H1 (cell line): ENCODE measurements at regions not wholly inside any gene's neighbourhood (a gene's known extent, or its start where the extent isn't known, plus 50 kb on each side); places are given as distances from the start of the nearest gene placed in this dataset.

ENCODE experiments used
- CTCF ChIA-PET: fragments of 300-600 bp; sonication (Branson Sonifier 250); formaldehyde crosslinking; loops from one replicate; lab custom pipeline; 2021; ENCODE audit not compliant: partially characterized antibody; lab: Charles Lee
- POLR2A ChIA-PET: fragments of 300-600 bp; sonication (Branson Sonifier 250); formaldehyde crosslinking; loops from one replicate; lab custom pipeline; 2021; ENCODE audit warnings: inconsistent platforms; ENCODE audit not compliant: partially characterized antibody; lab: Charles Lee
- DNase-seq, 2 experiments: peaks; one replicate each; pipeline versions ENCODE4 v3.0.0 to v3.0.0-alpha.2; 2010 to 2022; ENCODE audit warnings: low spot score in 2 of 2, low read depth in 1 of 2, mixed read lengths in 1 of 2
- FAIRE-seq: peaks from 2 replicates; lab custom pipeline; 2011; peaks lifted over from hg19 to GRCh38; lab: Jason Lieb, UNC
- H2AFZ ChIP-seq: 2 replicates; pipeline ENCODE4 v1.8.1; 2012; ENCODE audit warnings: low read length, inconsistent platforms
- H2AK5ac ChIP-seq: 2 replicates; pipeline ENCODE4 v1.6.1; 2013; ENCODE audit warnings: low read depth, low read length
- H2BK120ac ChIP-seq: replicated peaks from 2 replicates; pipeline ENCODE3; 2013; ENCODE audit warnings: low read depth, low read length, inconsistent platforms
- H2BK12ac ChIP-seq: 2 replicates; pipeline ENCODE4 v1.6.1; 2013; ENCODE audit warnings: low read depth, low read length
- H2BK15ac ChIP-seq: 2 replicates; pipeline ENCODE4 v1.6.1; 2013; ENCODE audit warnings: low read length
- H2BK20ac ChIP-seq: 2 replicates; pipeline ENCODE4 v1.6.1; 2013; ENCODE audit warnings: low read length
- H2BK5ac ChIP-seq: 2 replicates; pipeline ENCODE4 v1.6.1; 2013; ENCODE audit warnings: low read depth, low read length
- H3K14ac ChIP-seq: 2 replicates; pipeline ENCODE4 v1.6.1; 2013; ENCODE audit warnings: inconsistent platforms; ENCODE audit not compliant: insufficient read length
- H3K18ac ChIP-seq: 2 replicates; pipeline ENCODE4 v1.6.1; 2013; ENCODE audit warnings: low read length; ENCODE audit errors: extremely low read depth
- H3K23ac ChIP-seq: 2 replicates; pipeline ENCODE4 v1.6.1; 2013; ENCODE audit warnings: inconsistent platforms; ENCODE audit not compliant: insufficient read length
- H3K23me2 ChIP-seq: 2 replicates; pipeline ENCODE4 v1.6.1; 2013; ENCODE audit warnings: low read depth, low read length
- H3K27ac ChIP-seq: 2 replicates; pipeline ENCODE4 v1.6.1; 2011; ENCODE audit warnings: low read depth, low read length, inconsistent platforms
- H3K27me3 ChIP-seq, 4 experiments: replicated peaks in 1 of 4; 1 replicate in 1 of 4; 2 replicates in 3 of 4; pipeline versions ENCODE4 v1.6.1 to v1.8.1; 2011 to 2013; ENCODE audit warnings: low read length in 3 of 4, mild to moderate bottlenecking in 3 of 4, inconsistent platforms in 2 of 4, mixed read lengths in 2 of 4, moderate library complexity in 1 of 4; ENCODE audit not compliant: control insufficient read depth in 3 of 4, insufficient read depth in 3 of 4; ENCODE audit errors: extremely low read depth in 1 of 4
- H3K36me3 ChIP-seq, 4 experiments: 2 replicates each; pipeline versions ENCODE4 v1.6.1 to v1.8.1; 2011 to 2013; ENCODE audit warnings: mild to moderate bottlenecking in 4 of 4, low read length in 3 of 4, moderate library complexity in 2 of 4, control low read depth in 1 of 4, inconsistent platforms in 1 of 4; ENCODE audit not compliant: insufficient read depth in 4 of 4, control insufficient read depth in 2 of 4
- H3K4ac ChIP-seq: replicated peaks from 2 replicates; pipeline ENCODE3; 2013; ENCODE audit warnings: low read length, low read depth, mixed read lengths, inconsistent platforms; ENCODE audit not compliant: insufficient read length
- H3K4me1 ChIP-seq, 4 experiments: replicated peaks in 1 of 4; 1 replicate in 1 of 4; 2 replicates in 3 of 4; pipeline versions ENCODE4 v1.6.1 to v1.8.1; 2011 to 2013; ENCODE audit warnings: low read length in 3 of 4, inconsistent platforms in 2 of 4, mixed read lengths in 1 of 4; ENCODE audit not compliant: insufficient read depth in 4 of 4, control insufficient read depth in 3 of 4
- H3K4me2 ChIP-seq, 2 experiments: 2 replicates each; pipeline versions ENCODE4 v1.6.1 to v1.8.1; 2011 to 2013; ENCODE audit warnings: low read depth in 2 of 2, low read length in 2 of 2, control low read depth in 1 of 2, inconsistent platforms in 1 of 2, mild to moderate bottlenecking in 1 of 2; ENCODE audit not compliant: insufficient read depth in 1 of 2
- H3K4me3 ChIP-seq, 4 experiments: fragments of 200-600, 300-600 bp in 1 of 4; sonication (generic), shearing (Covaris generic), sonication (Bioruptor Twin) in 1 of 4; 2 replicates each; pipeline versions ENCODE4 v1.5.1 to v1.8.1; 2011 to 2016; ENCODE audit warnings: low read length in 4 of 4, low read depth in 3 of 4, control low read depth in 2 of 4, inconsistent platforms in 2 of 4, mild to moderate bottlenecking in 2 of 4, mixed read lengths in 1 of 4, moderate library complexity in 1 of 4; ENCODE audit not compliant: insufficient read depth in 2 of 4; ENCODE audit errors: extremely low read depth in 1 of 4
- H3K56ac ChIP-seq: replicated peaks from 2 replicates; pipeline ENCODE3; 2013; ENCODE audit warnings: low read depth, mild to moderate bottlenecking, mixed read lengths, low read length, inconsistent platforms; ENCODE audit not compliant: insufficient read length
- H3K79me1 ChIP-seq: 2 replicates; pipeline ENCODE4 v1.6.1; 2013; ENCODE audit warnings: low read depth, low read length, control low read depth
- H3K79me2 ChIP-seq, 2 experiments: 2 replicates each; pipeline versions ENCODE4 v1.6.1 to v1.8.1; 2012 to 2013; ENCODE audit warnings: low read length in 2 of 2, mild to moderate bottlenecking in 2 of 2, inconsistent platforms in 1 of 2; ENCODE audit not compliant: insufficient read depth in 2 of 2, control insufficient read depth in 1 of 2
- H3K9ac ChIP-seq, 4 experiments: replicated peaks in 1 of 4; 1 replicate in 1 of 4; 2 replicates in 3 of 4; pipeline versions ENCODE4 v1.6.1 to v1.8.1; 2011 to 2013; ENCODE audit warnings: low read depth in 3 of 4, low read length in 3 of 4, control low read depth in 2 of 4, mild to moderate bottlenecking in 2 of 4, moderate library complexity in 2 of 4, inconsistent platforms in 1 of 4; ENCODE audit errors: extremely low read depth in 1 of 4
- H3K9me3 ChIP-seq, 2 experiments: 2 replicates each; pipeline versions ENCODE4 v1.6.1 to v1.8.1; 2012 to 2013; ENCODE audit warnings: mild to moderate bottlenecking in 2 of 2, moderate library complexity in 2 of 2, control low read depth in 1 of 2, inconsistent platforms in 1 of 2, low read depth in 1 of 2, low read length in 1 of 2, mixed read lengths in 1 of 2; ENCODE audit not compliant: insufficient read depth in 2 of 2
- H4K20me1 ChIP-seq, 2 experiments: replicated peaks in 1 of 2; 2 replicates each; pipeline versions ENCODE3 to v1.8.1; 2011 to 2013; ENCODE audit warnings: inconsistent platforms in 2 of 2, low read length in 2 of 2, mild to moderate bottlenecking in 1 of 2; ENCODE audit not compliant: insufficient read depth in 2 of 2, control insufficient read depth in 1 of 2
- H4K5ac ChIP-seq: 2 replicates; pipeline ENCODE4 v1.6.1; 2013; ENCODE audit warnings: low read length, low read depth, mixed read lengths, inconsistent platforms; ENCODE audit not compliant: insufficient read length
- H4K8ac ChIP-seq: 2 replicates; pipeline ENCODE4 v1.8.0; 2013; ENCODE audit warnings: mild to moderate bottlenecking, moderate library complexity, low read length, inconsistent platforms; ENCODE audit not compliant: insufficient read depth; ENCODE audit errors: extremely low read depth
- H4K91ac ChIP-seq: replicated peaks from 2 replicates; pipeline ENCODE3; 2013; ENCODE audit warnings: low read length, mixed read lengths, inconsistent platforms; ENCODE audit not compliant: insufficient read length
- BRCA1 ChIP-seq: IDR thresholded peaks from 2 replicates; pipeline ENCODE4 v1.6.1; 2012; ENCODE audit warnings: low read depth, low read length, improper control_type of control experiment
- CBX5 ChIP-seq: fragments of 300-800, 300-1000 bp; sonication (generic); IDR thresholded peaks from 2 replicates; pipeline ENCODE4 v1.7.1; 2016; ENCODE audit warnings: antibody characterized with exemption, low read length, low read depth
- PHF8 ChIP-seq: fragments of 200-600 bp; sonication (generic); conservative IDR thresholded peaks from 2 replicates; pipeline ENCODE4 v1.7.1; 2012; ENCODE audit warnings: low read depth, mild to moderate bottlenecking, inconsistent platforms, low read length, moderate library complexity
- TAF1 ChIP-seq: IDR thresholded peaks from 2 replicates; pipeline ENCODE4 v1.6.1; 2011; ENCODE audit warnings: mild to moderate bottlenecking, low read depth, low read length
- TBP ChIP-seq: IDR thresholded peaks from 2 replicates; pipeline ENCODE4 v1.6.1; 2011; ENCODE audit warnings: low read depth, low read length, improper control_type of control experiment
- TCF12 ChIP-seq: IDR thresholded peaks from 2 replicates; pipeline ENCODE4 v1.6.1; 2011; ENCODE audit warnings: low read depth, mild to moderate bottlenecking, low read length
- WGBS, 2 experiments: shearing (Covaris generic) in 1 of 2; methylation state at CpG; one replicate each; pipeline versions ENCODE4 v1.1.6 to v1.1.7; 2013 to 2015; ENCODE audit warnings: low lambda C conversion rate in 2 of 2, mixed read lengths in 2 of 2, inconsistent platforms in 1 of 2, low coverage in 1 of 2, missing lambda C conversion rate in 1 of 2; ENCODE audit not compliant: insufficient replicate concordance in 2 of 2, insufficient coverage in 1 of 2, insufficient read length in 1 of 2; ENCODE audit errors: extremely low coverage in 1 of 2, missing lambda C conversion rate in 1 of 2; 5-methylcytosine and 5-hydroxymethylcytosine counted together

DNA sequence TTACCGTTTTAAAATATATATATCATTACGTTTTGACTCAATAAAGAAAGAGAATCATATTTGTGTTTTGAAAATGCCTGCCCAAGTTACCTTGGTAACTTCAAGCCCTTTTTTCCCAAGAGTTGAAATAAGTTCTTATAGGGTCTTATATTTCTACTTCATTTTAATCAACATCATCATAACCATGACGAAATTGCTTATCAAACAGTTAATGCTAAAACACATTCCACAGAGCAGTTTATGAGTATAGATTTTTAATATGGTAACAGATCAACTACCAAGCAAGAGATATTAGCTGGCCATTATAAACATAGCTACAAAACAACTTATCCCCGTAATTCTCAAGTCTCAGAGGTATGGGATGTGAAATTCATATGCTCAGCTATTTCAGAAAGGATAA is 197.9 kb upstream of the LRRTM4 start:
- no peak overlapping the region for H2BK120ac ChIP-seq
- FAIRE-seq, result no peak
- TF ChIP-seq TCF12 (no peak), TBP (no peak), PHF8 (no peak), CBX5 (no peak), TAF1 (no peak), BRCA1 (no peak)
- no peaks in the 10 kb centered on the region for H3K27me3 ChIP-seq
- H3K9ac ChIP-seq, result no peak overlapping the region
- no peak overlapping the region for H2BK20ac ChIP-seq
- POLR2A ChIA-PET, result no interaction called here
- no peaks in the 10 kb centered on the region for H4K20me1 ChIP-seq
- H2BK5ac ChIP-seq, result no peak overlapping the region
- H3K79me2 ChIP-seq, result no peaks in the 10 kb centered on the region
- H4K8ac ChIP-seq, result no peak overlapping the region
- CTCF ChIA-PET, result no interaction called here
- no peak overlapping the region for H3K18ac ChIP-seq
- H3K4me1 ChIP-seq, result no peaks in the 10 kb centered on the region
- H3K36me3 ChIP-seq, result no peaks in the 10 kb centered on the region
- H3K23me2 ChIP-seq, result no peaks in the 10 kb centered on the region
- H3K56ac ChIP-seq, result no peak overlapping the region
- no peaks in the 10 kb centered on the region for H3K9me3 ChIP-seq
- no peak overlapping the region for H3K4ac ChIP-seq
- H2AK5ac ChIP-seq, result no peak overlapping the region
- no peak overlapping the region for H4K5ac ChIP-seq
- H3K4me3 ChIP-seq, result no peak overlapping the region
- no peak overlapping the region for H3K27ac ChIP-seq
- no peak overlapping the region for H3K23ac ChIP-seq
- no peak for DNase-seq
- no peak overlapping the region for H4K91ac ChIP-seq
- no peak overlapping the region for H2BK15ac ChIP-seq
- H2BK12ac ChIP-seq, result no peak overlapping the region
- H3K14ac ChIP-seq, result no peak overlapping the region
- 92% methylated on average over 4 of the region's 4 CpGs; no CpG with 5 or more reads in 1 of the 2 experiments for WGBS, 2 experiments
- H2AFZ ChIP-seq, result no peak overlapping the region
- H3K79me1 ChIP-seq, result no peaks in the 10 kb centered on the region
- H3K4me2 ChIP-seq, result no peak overlapping the region
